Heart left ventricle (tissue), 16 donors: ENCODE measurements at regions not wholly inside any gene's neighbourhood (a gene's known extent, or its start where the extent isn't known, plus 50 kb on each side); places are given as distances from the start of the nearest gene placed in this dataset.

Source experiments
- ATAC-seq, 4 donors: fragments of 200-7000 bp; cut with Tn5 transposase; one replicate each; pipeline ENCODE4 v1.9.1; 2020 to 2022; ENCODE audit warnings: moderate library complexity in 4 of 4, mild to moderate bottlenecking in 3 of 4, moderate number of reproducible peaks in 1 of 4
- DNase-seq, 5 donors: peaks; one replicate each; pipeline ENCODE4 v3.0.0-alpha.2; 2020
- H3K27ac ChIP-seq, 12 donors: fragments of 200-600 bp; sonication (generic) in 4 of 12; one replicate each; pipeline versions ENCODE4 v1.5.0 to v1.8.0; 2016 to 2022; ENCODE audit warnings: mild to moderate bottlenecking in 2 of 12
- H3K27me3 ChIP-seq, 9 donors: fragments of 200-600 bp; sonication (generic) in 2 of 9; one replicate each; pipeline versions ENCODE4 v1.5.1 to v1.8.0; 2016 to 2022; ENCODE audit warnings: mild to moderate bottlenecking in 3 of 9
- H3K36me3 ChIP-seq, 9 donors: fragments of 200-600 bp; sonication (generic) in 2 of 9; one replicate each; pipeline versions ENCODE4 v1.5.0 to v1.8.0; 2018 to 2022; ENCODE audit warnings: mild to moderate bottlenecking in 2 of 9
- H3K4me1 ChIP-seq, 12 donors: fragments of 200-600 bp; sonication (generic) in 4 of 12; one replicate each; pipeline versions ENCODE4 v1.5.0 to v1.8.0; 2016 to 2022; ENCODE audit warnings: mild to moderate bottlenecking in 3 of 12
- H3K4me3 ChIP-seq, 12 donors: fragments of 200-600 bp; sonication (generic) in 4 of 12; one replicate each; pipeline versions ENCODE4 v1.5.0 to v1.8.0; 2017 to 2022; ENCODE audit warnings: mild to moderate bottlenecking in 9 of 12, moderate library complexity in 4 of 12
- H3K9me3 ChIP-seq, 12 donors: fragments of 200-600 bp; sonication (generic) in 4 of 12; one replicate each; pipeline versions ENCODE4 v1.5.0 to v1.8.0; 2016 to 2022; ENCODE audit warnings: mild to moderate bottlenecking in 1 of 12
- CTCF ChIP-seq, 12 donors: fragments of 200-600 bp; sonication (generic) in 4 of 12; IDR thresholded peaks; one replicate each; pipeline versions ENCODE4 v1.5.0 to v1.8.0; 2018 to 2022; ENCODE audit warnings: antibody characterized with exemption in 12 of 12, mild to moderate bottlenecking in 5 of 12
- POLR2A ChIP-seq, 2 donors: fragments of 450-650 bp; IDR thresholded peaks; one replicate each; pipeline ENCODE4 v1.6.1; 2017; ENCODE audit warnings: antibody characterized with exemption in 2 of 2, mild to moderate bottlenecking in 2 of 2, moderate library complexity in 2 of 2
- WGBS, 4 donors: extraction: QIAGEN DNeasy Blood & Tissue Kit in 2 of 4; methylation state at CpG; one replicate each; pipeline versions ENCODE4 v1.1.5 to v1.1.7; 2013 to 2018; 5-methylcytosine and 5-hydroxymethylcytosine counted together
- intact Hi-C, 10 donors: fragments of 100-400 bp; cut with DNase I; formaldehyde crosslinking; loops; one replicate each; pipeline versions ENCODE4 v1.11.1 to v1.14.2; 2022
- donor health status: ischemic (EF 13 %, LVEDD 7.1; RV severe dilation, severe dysfunction).
- donor health status: healthy with polysubstance abuse.
- donor health status: DM: no; HTN: yes; CAD: no.
- donor health status: DM: no; HTN: no; CAD: no.
- donor health status: ischemic (EF 25% LVEDD 6.9; RV normal size, moderate dysfunction).
- donor health status: ischemic (EF 25% LVEDD 5.7; RV mildly dilated, moderate dysfunction).
- donor health status: healthy.
- donor health status: DM: yes; HTN: yes; CAD: no.
- donor health status: ischemic (EF 35%, LVEDD 5.7; RV mildly dilated, moderate dysfunction).
- donor health status: nonischemic (EF 11% LVEDD 7.7; RV severe dilation, severe dysfunction).
- donor health status: DM: yes; HTN: yes; CAD: no.
- donor health status: PGD.
- donor health status: ischemic (EF 29% LVEDD 5.4; RV normal size, mild dysfunction).
- donor health status: nonischemic (EF 23%, LVEDD 6.1; RV moderate dilation, normal function).

- Histone ChIP-seq H3K4me1 (no peaks in the 10 kb centered on the region), H3K27ac (no peak overlapping the region), H3K4me3 (no peak overlapping the region), H3K36me3 (no peaks in the 10 kb centered on the region), H3K27me3 (no peaks in the 10 kb centered on the region), H3K9me3 (no peaks in the 10 kb centered on the region)
- no peak for DNase-seq
- no peak for ATAC-seq
- 74 to 84% (median 75%) methylated on average over 18 of the region's 18 CpGs for WGBS, 4 donors
- TF ChIP-seq POLR2A (IDR thresholded peaks at IDR 0.05), result no peak
- TF ChIP-seq CTCF (IDR thresholded peaks at IDR 0.05), result no peak
- intact Hi-C loops, result no loop called here
Observed at GRCh38 chr10:8731121-8732095, 676.9 kb downstream of the GATA3 start.

- ATAC-seq (no peak), DNase-seq (no peak)
- TF ChIP-seq POLR2A (IDR thresholded peaks at IDR 0.05), result no peak
- no peak for TF ChIP-seq CTCF (IDR thresholded peaks at IDR 0.05)
- intact Hi-C loops, result no loop called here
- Histone ChIP-seq H3K36me3 (no peaks in the 10 kb centered on the region), H3K4me3 (no peak overlapping the region), H3K4me1 (no peaks in the 10 kb centered on the region), H3K27ac (no peak overlapping the region), H3K9me3 (no peaks in the 10 kb centered on the region), H3K27me3 (no peaks in the 10 kb centered on the region)
- WGBS, 4 donors, result 7 to 22% (median 18%) methylated on average over 3 of the region's 3 CpGs
Observed at GRCh38 chr10:8738987-8739386, 684.5 kb downstream of the GATA3 start.

GRCh38 chr10:8752146-8752843 lies 697.8 kb downstream of the GATA3 start:
- no peak for TF ChIP-seq CTCF (IDR thresholded peaks at IDR 0.05)
- no peak for TF ChIP-seq POLR2A (IDR thresholded peaks at IDR 0.05)
- Histone ChIP-seq H3K9me3 (peaks cover 0 to 14% (median 0%) of the 10 kb centered on the region in 12 donors), H3K27me3 (peaks cover 0 to 15% (median 0%) of the 10 kb centered on the region in 9 donors), H3K27ac (no peak overlapping the region), H3K36me3 (no peaks in the 10 kb centered on the region), H3K4me3 (no peak overlapping the region), H3K4me1 (no peaks in the 10 kb centered on the region)
- WGBS, 4 donors, result 49 to 55% (median 51%) methylated on average over 7 of the region's 7 CpGs
- no peak for DNase-seq
- intact Hi-C loops, result no loop called here
- ATAC-seq, result no peak

- ATAC-seq (no peak), DNase-seq (no peak)
- no peaks in the 10 kb centered on the region for H3K36me3 ChIP-seq
- peaks cover 0 to 7% (median 0%) of the 10 kb centered on the region in 9 donors for H3K27me3 ChIP-seq
- TF ChIP-seq POLR2A (IDR thresholded peaks at IDR 0.05) (no peak), CTCF (IDR thresholded peaks at IDR 0.05) (no peak)
- no peak overlapping the region for H3K27ac ChIP-seq
- H3K4me3 ChIP-seq, result no peak overlapping the region
- H3K4me1 ChIP-seq, result no peaks in the 10 kb centered on the region
- intact Hi-C loops, result no loop called here
- H3K9me3 ChIP-seq, result peaks cover 0 to 14% (median 0%) of the 10 kb centered on the region in 12 donors
- WGBS, 4 donors, result 46 to 52% (median 51%) methylated on average over 4 of the region's 4 CpGs
Observed at GRCh38 chr10:8758029-8758428, 703.5 kb downstream of the GATA3 start.
